IPS-NIHi7 (cell line): ENCODE measurements at regions not wholly inside any gene's neighbourhood (a gene's known extent, or its start where the extent isn't known, plus 50 kb on each side); places are given as distances from the start of the nearest gene placed in this dataset.

Experiments used
- DNase-seq: peaks from one replicate; pipeline ENCODE4 v3.0.0; 2012; ENCODE audit warnings: mixed read lengths; ENCODE audit errors: extremely low spot score

GRCh38 chr5:18944771-18945170 lies 1043.2 kb downstream of the CDH18 start:
- DNase-seq = no peak

- DNase-seq = no peak
Observed at GRCh38 chr5:18954239-18954638, 1033.8 kb downstream of the CDH18 start.

- no peak for DNase-seq
Observed at GRCh38 chr5:18959535-18959934, 1028.5 kb downstream of the CDH18 start.

- DNase-seq = no peak
Observed at GRCh38 chr5:18961234-18961633, 1026.8 kb downstream of the CDH18 start.

- DNase-seq = no peak
Observed at GRCh38 chr5:18965893-18966292, 1022.1 kb downstream of the CDH18 start.

- DNase-seq = no peak
Observed at GRCh38 chr5:18967637-18968036, 1020.4 kb downstream of the CDH18 start.

- no peak for DNase-seq
Observed at GRCh38 chr5:18968966-18969365, 1019.0 kb downstream of the CDH18 start.

- DNase-seq = no peak
Observed at GRCh38 chr5:18970000-18970399, 1018.0 kb downstream of the CDH18 start.

- no peak for DNase-seq
Observed at GRCh38 chr5:18972177-18972576, 1015.8 kb downstream of the CDH18 start.

- DNase-seq = no peak
Observed at GRCh38 chr5:18975624-18976023, 1012.4 kb downstream of the CDH18 start.

GRCh38 chr5:18977880-18978279 lies 1010.1 kb downstream of the CDH18 start:
- no peak for DNase-seq

- DNase-seq = no peak
Observed at GRCh38 chr5:18984559-18985080, 1003.4 kb downstream of the CDH18 start.

- DNase-seq = no peak
Observed at GRCh38 chr5:18985171-18985758, 1002.7 kb downstream of the CDH18 start.

- DNase-seq = no peak
Observed at GRCh38 chr5:18987101-18987500, 1000.9 kb downstream of the CDH18 start.

GRCh38 chr5:18990852-18991251 lies 997.1 kb downstream of the CDH18 start:
- DNase-seq = no peak

GRCh38 chr5:18992264-18992663 lies 995.7 kb downstream of the CDH18 start:
- DNase-seq = no peak

- no peak for DNase-seq
Observed at GRCh38 chr5:18999478-18999877, 988.5 kb downstream of the CDH18 start.

- DNase-seq = no peak
Observed at GRCh38 chr5:19001054-19001453, 986.9 kb downstream of the CDH18 start.

- DNase-seq = no peak
Observed at GRCh38 chr5:19001539-19001938, 986.5 kb downstream of the CDH18 start.

- no peak for DNase-seq
Observed at GRCh38 chr5:19002111-19002510, 985.9 kb downstream of the CDH18 start.

GRCh38 chr5:19018822-19019221 lies 969.2 kb downstream of the CDH18 start:
- peak; percentile 13 for DNase-seq

- no peak for DNase-seq
Observed at GRCh38 chr5:19031491-19031890, 956.5 kb downstream of the CDH18 start.

GRCh38 chr5:19035816-19036215 lies 952.2 kb downstream of the CDH18 start:
- DNase-seq = no peak

GRCh38 chr5:19042106-19042505 lies 945.9 kb downstream of the CDH18 start:
- no peak for DNase-seq
